GM19328 (cell line): ENCODE measurements at regions not wholly inside any gene's neighbourhood (a gene's known extent, or its start where the extent isn't known, plus 50 kb on each side); places are given as distances from the start of the nearest gene placed in this dataset.
"Not testable (repeated sequence)": the region's sequence is repeated elsewhere in the genome, so short reads cannot be mapped to it uniquely, and the experiment has no call there.

Experiments
- ATAC-seq: cut with Tn5 transposase; IDR thresholded peaks from one replicate; pipeline ENCODE4 v1.9.1; 2021; ENCODE audit warnings: mild to moderate bottlenecking, moderate library complexity; ENCODE audit not compliant: unreplicated experiment

DNA sequence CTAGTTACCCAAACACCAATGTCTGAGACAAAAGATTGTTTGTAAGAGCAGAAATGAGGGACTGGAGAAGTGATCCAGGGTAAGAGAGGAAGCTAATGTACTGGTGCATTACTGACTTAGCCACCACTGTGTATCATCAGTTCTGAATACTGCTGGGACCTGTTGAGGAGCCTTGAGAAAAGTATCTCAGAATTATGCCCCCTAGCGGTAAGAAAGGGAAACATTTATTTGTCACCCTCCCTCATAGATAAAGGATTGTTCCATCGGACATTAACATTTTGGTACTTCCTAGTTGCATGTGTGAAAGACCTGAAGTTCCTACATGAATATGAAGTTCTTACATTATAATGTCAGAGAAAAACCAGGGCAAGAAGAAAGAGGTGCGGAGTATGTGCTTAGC is 612.5 kb downstream of the FSCB start:
- ATAC-seq, result no peak

DNA sequence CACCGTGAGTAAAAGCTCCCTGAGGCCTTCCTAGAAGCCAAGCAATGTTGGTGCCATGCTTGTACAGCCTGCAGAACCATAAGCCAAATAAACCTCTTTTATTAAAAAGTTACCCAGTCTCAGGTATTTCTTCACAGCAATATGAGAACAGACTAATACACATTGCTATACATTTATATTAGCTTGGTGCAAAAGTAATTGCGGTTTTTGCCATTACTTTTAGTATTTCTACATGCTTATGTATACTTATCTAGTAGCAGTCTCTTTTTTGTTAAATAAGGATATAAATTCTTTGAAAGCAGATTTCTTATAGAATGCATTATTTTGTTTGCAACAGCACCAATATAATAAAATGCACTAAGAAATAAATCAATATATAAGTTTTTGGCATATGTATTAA is 619.6 kb downstream of the FSCB start:
- ATAC-seq, result no peak

DNA sequence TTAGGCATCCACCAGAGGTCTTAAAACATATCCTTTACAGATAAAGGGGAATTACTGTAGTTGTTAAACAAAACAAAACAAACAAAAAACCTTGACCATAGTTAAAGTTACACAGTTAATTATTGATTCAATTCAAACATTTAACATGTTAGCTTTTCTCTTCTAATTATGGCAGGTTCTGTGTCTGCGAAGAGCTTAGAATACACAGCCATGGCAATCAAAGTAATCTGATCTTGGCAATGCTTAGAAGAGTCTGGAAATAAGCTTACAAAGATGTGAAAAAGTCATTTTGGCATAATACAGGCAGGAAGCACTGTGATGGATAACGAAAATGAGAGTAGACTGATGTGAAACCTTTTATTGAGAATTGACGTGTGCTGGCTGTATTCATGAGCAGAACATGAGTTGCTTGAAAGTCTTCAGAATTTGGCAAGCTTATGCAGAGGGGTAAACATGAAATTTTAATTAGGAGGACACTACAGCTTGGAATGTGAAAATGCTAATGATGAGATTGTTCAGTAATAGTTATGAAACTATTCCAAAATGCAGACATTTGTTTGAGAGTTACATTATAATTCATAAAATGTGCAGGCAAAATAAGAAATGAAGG is 629.6 kb downstream of the FSCB start:
- ATAC-seq, result no peak

DNA sequence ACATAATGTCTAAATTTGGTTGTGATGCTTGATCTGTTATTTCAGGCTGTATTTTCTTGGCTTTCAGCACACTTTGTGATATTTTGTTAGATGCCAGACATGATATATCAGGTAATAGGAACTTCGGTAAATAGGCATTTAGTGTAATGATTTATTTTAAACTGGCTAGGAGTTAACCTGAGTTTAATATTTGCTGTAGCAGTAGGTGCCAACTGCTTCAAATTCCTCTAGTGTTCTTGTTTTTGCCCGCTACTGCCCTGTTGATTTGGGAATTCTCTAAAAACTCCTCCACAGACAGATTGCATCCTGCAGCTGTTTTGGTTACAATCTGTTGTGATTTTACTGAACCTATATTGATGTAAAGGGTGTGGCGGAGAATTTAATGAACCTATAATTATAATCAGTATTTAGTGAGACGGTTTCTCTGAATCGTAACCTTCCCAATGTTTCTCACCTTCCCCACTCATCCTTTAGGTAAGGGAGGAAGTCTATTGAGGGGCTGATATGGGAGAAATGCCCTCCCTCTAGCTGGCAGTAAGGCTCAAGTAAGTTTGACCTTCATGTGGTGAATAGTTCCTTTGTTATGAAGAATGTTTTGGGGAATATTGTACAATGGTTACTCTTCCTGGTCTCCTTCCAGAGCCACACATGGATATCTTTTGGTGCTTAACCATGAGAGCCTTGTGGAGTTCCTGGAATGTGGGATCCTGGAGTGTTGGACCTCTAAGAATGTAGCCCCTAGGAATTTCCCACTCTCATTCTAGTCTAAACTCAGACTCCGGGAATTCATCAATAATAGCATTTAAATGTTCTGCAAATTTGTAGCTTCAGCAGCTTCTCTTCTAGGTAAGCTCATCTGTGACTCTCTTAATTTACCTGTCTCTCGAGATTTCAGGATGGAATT is 634.1 kb downstream of the FSCB start:
- ATAC-seq, result no peak

DNA sequence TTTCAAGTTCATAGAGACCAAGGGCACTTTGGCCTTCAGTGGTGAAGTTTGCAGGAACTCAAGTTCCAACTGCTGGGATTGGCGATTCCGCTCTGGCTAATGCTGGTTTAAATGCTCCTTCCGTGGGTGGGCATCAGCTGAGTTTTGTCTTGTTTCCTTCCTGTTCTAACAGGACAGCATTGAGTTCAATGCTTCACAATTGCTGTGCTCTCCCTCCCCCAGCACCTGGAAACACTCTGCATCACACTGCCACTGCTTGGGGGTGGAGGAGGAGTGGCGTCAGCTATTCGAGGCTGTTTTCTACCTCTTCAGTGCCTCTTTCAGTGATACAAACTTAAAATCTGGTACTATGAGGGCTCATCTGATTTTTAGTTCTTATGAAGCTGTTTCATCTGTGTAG is 634.9 kb downstream of the FSCB start:
- ATAC-seq, result no peak

DNA sequence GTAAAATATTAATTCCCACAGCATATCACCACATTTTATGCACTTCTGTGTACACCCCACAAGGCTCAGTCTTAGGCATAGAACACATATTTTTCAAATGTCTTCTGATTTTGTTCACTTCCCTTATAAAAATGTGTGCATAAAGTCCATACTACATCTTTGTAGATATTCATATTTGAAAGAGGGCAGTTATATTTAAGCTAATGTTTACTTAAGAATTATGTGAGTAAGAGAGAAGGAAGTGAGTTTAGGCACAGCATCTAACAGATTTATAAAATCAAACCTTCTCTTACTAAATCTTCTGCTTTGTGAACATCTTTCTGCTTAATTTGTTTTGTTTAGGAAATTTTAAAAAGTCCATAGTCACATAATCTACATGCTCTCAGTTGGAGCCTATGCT is 648.1 kb downstream of the FSCB start:
- ATAC-seq, result no peak

DNA sequence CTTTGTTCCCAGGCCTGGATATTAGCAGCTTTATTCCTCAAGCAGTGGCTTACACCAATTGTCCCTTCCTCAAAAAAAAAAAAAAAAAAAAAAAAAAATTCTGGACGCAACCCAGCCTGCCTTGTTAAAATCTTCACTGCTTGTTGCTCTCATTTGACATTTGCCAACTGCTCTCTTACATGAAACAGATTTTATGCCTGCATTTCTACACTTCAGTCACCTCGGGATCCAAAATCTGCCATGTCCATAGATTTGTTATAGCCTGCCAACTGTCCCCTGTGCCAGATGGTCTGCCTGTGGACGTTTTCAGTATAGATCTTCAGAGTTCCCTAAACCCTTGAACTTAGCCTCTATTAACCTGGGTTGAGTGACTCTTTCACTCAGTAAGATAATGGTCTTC is 651.5 kb downstream of the FSCB start:
- ATAC-seq, result no peak

DNA sequence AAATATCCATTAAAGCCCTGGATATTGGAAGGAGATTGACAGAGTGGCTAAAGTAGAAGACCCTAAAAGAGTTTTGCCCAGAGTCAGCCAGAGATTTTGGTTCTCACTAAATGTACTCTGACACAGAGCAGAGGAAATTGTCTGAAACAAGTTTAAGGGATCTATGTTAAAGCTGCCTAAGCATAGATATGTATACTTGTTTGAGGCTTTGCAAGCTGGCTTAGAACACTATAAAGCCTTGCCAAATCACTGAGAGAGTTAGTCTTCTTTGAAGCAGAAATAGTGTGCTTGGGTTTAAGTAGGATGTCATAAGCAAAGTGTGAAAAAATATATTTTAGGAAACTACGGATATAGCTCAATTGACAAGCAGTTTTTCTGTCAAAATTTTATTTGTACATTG is 653.5 kb downstream of the FSCB start:
- no peak for ATAC-seq

DNA sequence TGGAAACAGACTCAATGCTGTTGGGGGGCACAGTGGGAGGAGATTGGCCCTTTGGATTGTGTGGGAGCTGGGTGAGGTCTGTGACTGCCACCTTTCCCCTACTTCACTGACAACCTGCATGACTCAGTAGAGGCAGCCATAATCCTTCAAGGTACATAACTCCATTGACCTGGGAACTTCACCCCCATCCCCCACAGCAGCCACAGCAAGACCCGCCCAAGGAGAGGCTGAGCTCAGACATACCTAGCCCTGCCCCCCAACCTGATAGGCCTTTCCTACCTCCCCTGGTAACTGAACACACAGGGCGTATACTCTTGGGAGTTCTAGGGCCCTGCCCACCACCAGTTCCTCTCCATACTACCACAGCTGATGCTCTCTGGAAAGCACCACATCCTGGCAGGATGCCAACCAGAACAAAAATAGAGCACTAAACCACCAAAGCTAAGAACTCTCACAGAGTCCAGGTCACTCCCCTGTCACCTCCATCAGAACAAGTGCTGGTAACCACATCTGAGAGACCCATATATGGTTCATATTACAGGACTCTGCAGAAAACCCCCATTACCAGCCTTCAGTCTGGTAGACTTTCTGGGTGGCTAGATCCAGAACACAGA is 703.9 kb downstream of the FSCB start:
- no peak for ATAC-seq

DNA sequence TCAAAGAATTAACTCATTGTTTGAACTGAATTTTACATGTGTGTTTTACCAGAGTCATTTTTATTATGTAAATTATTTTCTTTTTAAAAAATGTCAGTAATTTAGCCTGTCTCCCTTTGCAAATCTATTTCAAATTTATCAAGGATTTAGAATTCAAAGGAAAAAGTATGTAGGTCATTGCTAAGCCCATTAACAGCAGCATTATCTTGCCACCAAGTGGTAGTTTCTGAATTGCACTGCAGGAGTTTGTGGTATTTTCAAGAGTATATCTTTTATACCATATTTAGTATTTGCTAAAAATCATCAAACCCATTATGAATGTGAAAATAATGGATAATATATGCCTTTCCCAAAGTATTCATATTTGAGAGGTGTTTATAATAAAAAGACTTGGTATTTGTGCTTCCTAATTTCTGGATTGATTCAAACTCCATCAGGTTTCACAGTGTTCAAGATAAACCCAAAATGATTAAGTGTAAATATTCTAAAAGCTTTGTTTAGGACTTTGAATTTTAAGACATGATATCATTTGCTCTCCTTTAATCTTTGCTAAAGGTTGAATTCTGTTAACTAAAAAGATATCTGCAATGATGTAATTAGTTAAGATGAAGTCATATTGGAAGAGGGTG is 711.4 kb downstream of the FSCB start:
- no peak for ATAC-seq

DNA sequence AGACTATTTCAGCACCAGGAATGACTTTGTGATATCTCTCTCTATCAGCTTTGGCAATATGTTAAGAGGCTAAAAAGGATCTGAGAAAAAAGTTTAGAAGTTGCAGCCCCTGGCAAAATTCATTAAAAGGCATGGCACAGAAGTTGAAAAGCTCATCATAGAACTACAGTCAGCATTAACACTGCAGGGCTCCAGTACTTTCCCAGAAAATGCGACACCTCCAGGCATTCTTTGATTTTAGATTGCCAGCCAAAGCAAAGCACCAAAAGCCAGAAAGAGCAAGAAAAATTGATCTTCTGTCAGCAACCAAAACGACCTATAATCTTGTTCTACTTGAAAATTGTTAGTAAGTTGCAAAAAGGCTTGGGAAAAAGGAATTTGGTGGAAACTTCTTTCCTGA is 713.5 kb downstream of the FSCB start:
- no peak for ATAC-seq

DNA sequence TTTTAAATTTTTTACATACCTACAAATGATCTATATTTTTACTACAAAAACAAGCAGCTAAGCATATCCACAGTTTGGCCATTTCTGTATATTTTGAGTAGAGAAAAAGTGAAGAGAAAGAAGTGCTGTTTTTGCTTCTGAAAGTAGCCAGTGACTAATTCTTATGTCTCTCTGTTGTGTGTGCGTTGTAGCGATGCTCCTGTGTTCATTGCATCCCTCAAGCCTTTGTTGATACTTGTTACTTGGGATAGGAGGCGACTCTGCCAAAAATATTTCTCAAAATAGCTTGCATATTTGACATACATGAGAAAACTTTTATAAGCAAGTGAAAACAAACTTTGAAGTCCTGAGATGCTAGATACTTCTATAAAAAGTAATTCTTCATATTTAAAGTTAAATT is 714.1 kb downstream of the FSCB start:
- ATAC-seq, result no peak

DNA sequence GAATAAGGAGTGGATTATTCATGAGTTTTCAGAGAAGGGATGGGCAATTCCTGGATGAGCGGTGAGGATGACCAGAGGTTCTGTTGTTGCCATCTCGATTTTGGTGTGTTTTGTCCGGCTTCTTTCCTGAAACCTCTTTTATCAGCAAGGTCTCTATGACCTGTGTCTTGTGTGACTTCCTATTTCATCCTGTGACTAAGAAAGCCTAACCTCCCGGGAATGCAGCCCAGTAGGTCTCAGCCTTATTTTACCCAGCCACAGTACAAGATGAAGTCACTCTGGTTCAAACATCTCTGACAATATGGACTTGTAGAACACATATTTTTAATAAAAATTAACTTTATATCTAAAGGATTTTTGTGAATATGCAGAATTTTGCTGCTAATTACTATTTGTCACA is 716.4 kb downstream of the FSCB start:
- ATAC-seq, result no peak

DNA sequence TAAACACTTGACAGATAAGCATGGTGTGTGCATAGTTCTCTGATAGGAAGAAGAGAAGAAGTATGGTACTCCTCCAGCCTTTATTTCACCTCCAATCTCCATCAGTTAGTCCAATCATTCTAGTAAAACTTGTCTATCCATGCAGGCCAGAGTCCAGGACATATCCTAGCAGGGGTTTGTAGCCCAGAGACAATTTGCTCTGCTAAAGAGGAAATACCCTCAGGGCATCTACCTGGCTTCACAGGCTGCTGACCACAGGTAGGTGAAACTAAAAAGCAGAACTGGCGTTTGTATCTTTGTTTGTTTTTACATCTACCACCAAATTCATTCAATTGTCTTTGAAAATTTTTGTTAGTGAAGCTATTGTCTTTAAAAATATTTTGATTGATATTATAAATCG is 717.6 kb downstream of the FSCB start:
- no peak for ATAC-seq

DNA sequence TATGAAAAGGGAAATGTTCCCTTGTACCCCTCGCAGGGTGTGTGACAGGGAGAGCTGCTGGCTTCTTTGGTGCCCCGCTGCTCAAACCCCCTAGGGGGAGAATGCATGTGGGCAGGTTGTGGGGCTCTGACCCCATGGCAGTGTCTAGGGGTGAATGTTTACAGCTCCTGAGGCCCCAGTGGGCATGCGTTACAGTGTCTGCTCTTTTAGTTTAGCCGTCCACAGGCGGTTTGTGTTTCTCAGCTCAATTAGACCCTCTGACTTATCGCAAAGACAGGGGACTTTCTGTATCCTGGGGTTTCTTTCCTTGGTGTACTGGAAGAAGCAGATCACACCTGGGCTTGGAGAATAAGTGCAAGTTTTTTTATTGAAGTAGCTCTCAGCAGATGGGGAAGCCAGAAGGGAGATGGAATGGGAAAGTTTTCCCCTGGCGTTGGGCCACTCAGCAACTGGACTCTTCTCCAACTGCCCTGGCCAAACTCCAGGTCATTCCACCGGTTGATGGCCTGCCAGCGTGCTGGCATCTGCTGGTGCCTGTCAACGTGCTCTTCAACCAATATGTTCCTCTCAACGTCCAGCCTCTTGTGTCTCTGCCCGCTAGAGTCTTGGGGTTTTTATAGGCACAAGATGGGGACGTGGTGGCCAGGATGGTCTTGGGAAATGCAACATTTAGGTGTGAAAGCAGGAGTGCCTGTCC is 720.9 kb downstream of the FSCB start:
- no peak for ATAC-seq

DNA sequence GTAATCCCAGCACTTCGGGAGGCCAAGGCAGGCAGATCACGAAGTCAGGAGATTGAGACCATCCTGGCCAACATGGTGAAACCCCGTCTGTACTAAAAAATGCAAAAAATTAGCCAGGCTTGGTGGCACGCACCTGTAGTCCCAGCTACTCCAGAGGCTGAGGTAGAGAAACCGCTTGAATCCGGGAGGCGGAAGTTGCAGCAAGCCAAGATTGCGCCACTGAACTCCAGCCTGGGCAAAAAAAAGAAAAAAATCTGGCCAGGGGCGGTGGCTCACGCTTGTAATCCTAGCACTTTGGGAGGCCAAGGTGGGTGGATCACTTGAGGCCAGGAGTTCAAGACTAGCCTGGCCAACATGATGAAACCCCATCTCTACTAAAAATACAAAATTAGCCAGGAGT is 722.7 kb downstream of the FSCB start:
- ATAC-seq, result not testable (repeated sequence)

DNA sequence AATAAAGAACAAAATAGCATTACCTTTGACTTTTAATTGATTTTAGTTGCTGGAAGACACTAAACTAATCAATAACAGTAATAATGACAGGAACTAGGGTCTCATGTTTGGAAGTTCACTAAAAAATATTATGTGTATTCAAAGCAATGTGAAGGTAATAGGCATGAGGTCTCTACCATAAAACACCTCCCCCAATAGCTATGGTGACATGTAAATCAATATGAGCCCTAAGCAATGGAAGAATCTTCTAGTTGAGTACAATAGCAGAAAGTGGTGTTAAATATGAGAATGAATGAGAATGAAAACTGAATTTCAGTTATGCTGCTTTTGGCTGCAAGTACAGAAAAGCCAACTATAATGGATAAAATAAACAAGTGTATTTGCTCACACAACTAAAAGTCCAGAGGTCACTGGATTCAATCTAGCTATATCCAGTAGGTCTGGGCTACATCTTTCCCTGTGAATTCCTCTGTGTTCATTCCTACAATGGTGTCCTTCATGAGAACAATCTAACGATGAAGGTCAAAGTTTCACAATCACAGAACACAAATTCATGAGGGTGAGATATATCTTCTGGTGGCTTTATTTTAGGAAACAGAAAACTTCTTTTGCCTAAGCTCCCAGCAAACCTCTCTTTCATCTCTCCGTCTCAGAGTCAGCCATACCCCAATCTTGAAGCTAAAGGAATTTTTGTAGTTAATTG is 728.0 kb downstream of the FSCB start:
- no peak for ATAC-seq

DNA sequence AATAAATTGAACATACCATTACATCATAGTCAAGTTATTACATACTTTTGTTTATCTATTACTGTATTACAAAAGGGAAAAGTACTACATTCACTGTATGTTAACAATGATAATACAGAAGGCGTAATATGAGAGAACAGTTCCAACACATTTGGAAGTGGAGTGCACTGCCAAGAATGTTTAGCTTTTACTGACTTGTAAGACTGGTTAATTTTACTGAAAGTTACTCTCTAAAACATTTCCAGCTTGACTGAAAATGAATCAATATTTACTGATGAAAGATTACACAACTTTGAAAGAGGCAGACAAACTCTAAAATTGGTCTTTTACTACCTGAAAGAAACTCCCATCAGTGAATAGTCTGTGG is 728.5 kb downstream of the FSCB start:
- no peak for ATAC-seq

DNA sequence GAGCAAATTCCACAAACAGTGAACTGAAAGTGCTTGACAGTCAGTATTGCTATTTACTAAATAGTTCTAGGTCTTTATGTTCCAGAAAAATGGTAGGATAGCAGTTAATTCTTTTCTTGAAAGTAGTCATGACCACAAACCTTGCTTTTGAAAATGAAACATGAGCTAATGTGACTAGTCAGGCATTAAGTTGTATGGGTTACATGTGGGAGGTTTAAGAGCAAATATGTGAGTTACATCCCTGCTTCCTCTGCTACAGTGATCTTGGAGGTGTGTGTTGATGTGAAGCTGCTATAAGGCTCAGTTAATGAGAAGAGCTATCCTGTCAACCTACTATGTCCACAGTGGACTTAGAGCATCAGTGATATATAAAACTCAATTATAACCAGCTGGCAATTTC is 741.6 kb downstream of the FSCB start:
- no peak for ATAC-seq

DNA sequence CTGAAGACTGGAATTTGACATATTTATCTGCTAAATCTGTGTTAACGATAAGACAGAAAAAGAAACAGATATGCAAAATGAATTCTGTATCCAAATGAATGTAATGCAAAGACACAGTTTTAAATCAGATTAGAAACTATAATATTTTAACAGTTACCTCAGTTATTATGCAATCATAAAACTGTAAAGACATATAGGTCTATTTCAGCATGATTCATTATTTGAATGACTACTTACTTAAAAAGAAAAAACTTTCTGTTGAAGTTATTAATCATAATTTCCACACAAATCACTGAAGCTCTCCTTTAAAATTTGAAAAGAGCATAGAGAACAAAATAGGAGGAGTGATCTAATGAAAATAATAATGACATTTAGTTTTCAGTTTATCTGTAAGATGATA is 742.6 kb downstream of the FSCB start:
- ATAC-seq, result no peak

DNA sequence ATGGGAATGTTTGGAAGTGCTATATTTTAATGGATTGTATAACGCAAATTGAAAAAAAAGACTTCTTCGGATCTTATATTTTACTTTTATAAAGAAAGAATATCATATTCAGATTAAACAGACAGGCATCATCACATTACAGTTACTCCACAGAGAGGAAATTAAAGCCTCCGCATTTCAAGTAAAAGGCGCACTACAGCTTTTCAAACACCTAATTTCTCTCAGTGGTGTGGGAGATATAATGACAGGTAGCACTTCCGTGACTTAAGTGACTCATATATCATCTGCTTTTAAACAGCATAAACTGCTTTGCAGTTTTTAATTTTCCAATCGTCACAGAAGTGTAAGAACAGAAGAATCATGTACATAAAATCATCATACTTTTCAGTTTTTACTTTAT is 751.4 kb downstream of the FSCB start:
- ATAC-seq, result no peak
